HG03045 (cell line): ENCODE measurements at regions not wholly inside any gene's neighbourhood (a gene's known extent, or its start where the extent isn't known, plus 50 kb on each side); places are given as distances from the start of the nearest gene placed in this dataset.

Source experiments
- ATAC-seq: cut with Tn5 transposase; IDR thresholded peaks from one replicate; pipeline ENCODE4 v1.9.1; 2021; ENCODE audit warnings: mild to moderate bottlenecking, moderate library complexity; ENCODE audit not compliant: unreplicated experiment

DNA sequence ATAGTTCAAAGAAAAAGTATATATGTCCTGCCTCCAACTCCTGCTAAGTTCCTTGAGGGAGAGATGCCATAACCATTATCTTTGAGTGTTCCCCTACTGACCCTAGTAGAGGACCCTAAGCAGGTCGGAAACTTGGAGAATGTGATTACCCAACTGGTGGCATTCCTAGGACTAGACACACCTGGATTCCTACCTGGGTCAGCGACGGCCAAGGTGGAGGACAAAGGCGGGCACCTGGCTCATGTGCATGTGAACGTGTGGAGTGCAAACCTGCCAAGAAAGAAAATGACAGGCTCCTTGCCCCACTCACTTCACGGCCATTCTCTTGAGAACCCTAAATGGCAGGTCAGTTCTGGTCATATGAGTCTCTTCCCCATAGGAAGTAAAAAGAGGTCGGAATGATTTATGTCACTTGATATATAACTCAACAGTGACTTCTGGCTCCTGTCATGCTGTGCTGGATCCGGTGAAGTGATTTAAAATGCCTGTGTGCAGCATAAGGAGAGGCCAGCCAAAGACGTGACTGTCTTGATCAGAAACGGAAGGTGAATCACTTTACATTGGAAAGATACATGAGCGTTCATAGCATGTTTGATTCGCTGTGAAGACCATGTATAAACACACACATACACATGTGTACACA is 371.6 kb downstream of the EIPR1 start:
- no peak for ATAC-seq

DNA sequence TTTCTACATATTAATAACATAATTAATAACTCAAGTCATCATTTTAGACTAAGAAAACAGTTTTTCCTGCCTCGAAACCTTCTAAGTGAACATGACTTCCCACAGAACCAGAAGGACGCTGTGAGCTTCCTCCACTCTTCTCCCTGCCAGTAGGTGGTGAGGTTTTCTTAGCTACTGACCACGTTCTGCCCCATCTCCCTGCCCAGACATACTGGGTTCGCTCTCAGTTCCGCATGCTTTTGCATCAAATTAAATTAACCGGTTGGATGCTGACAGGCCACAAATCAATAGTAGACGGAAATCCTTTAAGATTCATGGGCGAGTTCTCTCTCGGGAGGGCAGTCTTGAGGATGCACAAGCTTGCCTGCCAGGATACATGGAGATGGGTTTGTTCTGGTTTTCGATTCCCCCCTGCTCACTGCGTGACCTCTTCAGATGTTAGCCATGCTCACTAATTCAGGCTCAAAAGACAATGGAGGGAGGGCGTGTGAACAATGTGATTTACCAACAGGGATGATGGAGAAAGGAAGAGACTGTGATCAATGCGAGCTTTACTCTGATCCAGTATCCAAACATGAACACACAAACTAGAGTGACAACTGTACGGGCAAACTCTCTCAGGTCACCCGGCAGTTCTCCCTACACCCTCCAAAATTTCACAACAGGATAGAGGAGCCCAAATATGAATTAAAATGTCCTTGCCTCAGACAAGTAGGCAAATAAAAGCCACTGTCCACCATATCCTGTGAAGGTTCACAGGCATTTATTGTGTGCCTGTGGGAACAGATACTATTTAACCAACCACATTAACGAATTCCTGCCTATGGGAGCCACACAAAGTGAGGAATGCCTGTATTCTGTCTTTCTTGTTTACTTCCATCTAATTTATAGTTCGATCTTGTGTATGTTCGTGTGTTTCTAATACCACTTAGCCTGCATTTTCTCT is 375.7 kb downstream of the EIPR1 start:
- no peak for ATAC-seq

DNA sequence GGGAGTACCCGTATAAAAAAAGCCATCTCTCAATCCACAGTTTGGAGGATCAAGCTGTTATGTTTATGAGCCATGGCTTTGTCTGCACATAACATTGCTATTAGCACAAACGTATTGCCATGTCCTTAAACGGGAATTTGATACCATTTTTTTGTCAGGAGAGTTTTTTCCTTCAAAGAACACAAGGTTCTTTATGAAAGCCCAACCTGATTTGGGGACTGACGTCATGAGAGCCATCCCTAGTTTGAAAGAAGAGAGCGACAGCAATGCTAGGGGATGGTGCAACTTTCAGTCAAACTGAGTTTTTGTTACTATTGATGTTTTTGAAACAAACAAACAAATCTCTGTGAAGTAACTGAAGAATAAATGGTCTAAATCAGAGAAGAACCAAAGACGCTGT is 376.6 kb downstream of the EIPR1 start:
- ATAC-seq: no peak

DNA sequence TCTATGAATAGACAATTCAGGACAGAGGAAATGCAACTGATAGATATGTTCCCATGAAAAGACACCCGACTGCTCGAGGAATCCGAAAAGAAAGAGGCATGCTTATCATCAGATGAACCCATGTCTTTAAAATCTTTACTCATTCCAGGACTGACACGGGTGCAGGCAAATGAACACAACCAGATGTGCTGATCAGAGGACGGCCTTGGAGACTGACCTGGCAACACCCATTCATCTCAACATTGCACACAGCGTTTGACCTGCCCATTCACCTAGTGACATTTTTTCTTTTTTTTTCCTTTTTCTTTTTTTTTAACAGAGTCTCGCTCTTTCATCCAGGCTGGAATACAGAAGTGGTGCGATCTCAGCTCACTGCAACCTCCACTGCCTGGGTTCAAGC is 377.5 kb downstream of the EIPR1 start:
- no peak for ATAC-seq

DNA sequence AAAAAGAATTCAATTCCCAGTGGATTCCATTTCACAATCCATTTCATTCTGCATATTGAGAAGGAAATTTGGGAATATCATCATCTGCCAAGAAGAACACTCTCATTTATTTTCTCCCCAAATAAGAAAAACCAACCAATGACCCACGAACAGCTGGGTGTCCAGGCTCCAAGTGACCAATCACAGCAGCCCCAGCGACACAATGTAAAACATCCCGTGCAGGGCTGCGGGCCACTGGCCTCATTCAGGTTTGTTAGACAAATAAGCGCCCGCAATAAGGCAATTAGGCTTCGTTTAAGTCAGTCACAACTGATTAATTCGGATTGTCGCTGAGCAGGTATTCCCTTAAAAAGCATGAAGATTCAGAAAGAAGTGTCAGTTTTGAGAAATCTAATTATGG is 378.6 kb downstream of the EIPR1 start:
- no peak for ATAC-seq

DNA sequence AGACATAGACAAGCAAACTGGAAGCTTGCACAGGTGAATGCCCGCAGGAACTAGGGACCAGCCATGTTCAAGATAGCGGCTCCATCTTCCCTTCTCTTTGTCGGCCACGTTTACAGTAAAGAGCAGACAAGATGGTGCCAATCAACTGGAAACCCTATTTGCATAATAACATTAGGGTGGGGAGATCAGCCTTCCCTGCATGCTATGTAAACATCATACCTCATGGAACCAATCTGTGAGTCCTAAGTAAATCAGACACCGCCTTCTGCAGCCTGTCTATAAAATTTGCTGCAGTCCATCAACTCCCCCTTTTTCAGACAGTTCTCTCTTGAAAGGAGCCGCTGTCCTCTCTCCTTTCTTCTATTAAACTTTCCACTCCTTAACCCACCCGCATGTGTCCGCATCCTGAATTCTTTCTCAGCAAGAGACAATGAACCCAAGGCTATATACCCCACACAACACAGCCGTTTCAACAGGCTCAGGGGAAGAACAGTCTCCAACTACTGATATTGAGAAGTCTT is 384.4 kb downstream of the EIPR1 start:
- no peak for ATAC-seq

DNA sequence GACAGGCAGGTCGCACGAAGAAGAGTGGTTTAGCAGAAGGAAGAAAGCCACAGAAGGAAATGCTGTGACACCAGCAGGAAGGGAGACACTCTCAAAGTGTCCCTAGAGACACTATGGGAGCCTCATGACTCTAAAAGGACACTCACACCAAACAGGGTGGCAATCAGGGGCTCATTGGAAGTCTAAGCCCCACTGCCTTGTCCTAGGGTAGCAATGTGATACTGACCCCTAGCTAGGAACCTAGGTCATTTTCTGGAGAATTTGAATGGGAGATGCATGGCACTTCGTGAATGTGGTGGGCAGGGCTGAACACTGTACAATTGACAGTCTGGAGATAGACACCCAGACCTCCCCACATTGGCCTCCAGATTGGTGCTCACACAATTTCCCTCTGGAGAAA is 385.0 kb downstream of the EIPR1 start:
- no peak for ATAC-seq

DNA sequence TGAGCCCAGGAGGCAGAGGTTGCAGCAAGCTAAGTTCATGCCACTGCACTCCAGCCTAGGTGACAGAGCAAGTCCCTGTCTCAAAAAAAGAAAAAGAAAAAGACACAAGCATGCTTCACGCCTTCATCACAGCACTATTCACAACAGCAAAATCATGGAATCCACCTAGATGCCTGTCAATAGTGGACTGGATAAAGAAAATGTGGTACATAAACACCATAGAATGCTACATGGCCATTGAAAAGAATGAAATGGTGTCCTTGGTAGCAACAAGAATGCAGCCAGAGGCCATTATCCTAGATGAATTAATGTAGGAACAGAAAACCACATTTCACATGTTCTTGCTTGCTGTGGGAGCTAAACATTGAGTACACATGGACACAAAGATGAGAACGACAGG is 392.6 kb downstream of the EIPR1 start:
- ATAC-seq: no peak

DNA sequence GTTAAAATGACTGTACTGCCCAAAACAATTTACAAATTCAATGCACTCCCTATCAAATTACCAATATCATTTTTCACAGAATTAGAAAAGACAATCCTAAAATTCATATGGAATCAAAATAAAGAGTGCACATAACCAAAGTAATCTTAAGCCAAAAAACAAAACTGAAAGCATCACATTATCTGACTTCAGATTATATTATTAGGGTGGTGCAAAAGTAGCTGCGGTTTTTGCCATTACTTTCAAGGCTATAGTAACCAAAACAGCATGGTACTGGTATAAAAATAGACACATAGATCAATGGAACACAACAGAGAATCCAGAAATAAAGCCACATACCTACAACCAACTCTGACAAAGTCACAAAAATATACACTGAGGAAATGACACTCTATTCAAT is 396.6 kb downstream of the EIPR1 start:
- no peak for ATAC-seq

DNA sequence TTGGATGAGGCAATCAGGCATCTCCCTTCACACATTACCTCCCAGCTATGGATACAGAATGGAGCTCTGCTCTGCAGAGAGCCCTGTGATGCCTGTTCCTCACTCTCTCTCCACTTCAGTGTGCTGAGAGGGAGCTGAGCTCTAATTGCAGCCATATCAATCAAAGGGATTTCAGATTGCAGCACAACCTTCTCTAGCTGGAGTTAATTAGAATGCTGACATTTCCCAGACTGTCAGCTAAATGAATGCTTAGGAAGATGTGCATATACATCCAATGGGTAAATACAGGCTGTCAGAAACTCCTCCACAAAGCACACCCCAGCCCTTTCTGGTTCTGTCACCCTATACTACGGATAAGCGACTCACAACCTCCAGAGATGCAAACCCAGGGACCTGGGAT is 402.6 kb downstream of the EIPR1 start:
- ATAC-seq: no peak

DNA sequence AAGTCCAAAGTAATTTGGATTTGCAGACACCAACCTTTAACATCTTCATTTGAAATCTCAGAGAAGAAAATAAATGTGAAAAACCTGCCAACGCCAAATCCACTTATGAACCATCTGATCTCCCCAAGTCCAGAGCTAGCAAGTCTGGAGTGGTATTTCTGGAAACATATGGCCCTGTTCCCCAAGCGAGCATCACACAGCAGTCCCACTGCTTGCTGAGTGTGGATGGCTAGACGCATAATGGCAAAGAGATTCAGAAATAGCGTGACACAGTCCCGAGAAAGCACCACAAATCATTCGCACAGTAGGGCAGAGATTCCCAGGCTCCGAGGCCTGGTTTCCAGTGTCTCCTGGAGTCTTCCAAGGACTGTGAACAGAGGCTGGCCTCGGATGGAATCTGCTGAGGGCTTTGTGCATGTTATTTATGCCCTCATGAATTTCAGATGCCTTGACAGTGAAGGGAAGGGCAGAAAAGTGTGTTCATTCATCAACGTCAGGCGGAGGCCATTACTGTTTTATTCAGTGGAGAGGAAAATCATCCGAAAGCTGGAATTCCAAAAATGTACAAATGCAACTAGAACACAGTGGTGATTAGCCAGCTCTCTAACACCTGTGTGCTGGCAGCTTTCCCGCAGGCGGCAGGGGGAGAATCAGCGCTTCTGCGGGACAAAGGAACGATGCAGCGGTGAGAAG is 417.0 kb downstream of the EIPR1 start:
- ATAC-seq: no peak

DNA sequence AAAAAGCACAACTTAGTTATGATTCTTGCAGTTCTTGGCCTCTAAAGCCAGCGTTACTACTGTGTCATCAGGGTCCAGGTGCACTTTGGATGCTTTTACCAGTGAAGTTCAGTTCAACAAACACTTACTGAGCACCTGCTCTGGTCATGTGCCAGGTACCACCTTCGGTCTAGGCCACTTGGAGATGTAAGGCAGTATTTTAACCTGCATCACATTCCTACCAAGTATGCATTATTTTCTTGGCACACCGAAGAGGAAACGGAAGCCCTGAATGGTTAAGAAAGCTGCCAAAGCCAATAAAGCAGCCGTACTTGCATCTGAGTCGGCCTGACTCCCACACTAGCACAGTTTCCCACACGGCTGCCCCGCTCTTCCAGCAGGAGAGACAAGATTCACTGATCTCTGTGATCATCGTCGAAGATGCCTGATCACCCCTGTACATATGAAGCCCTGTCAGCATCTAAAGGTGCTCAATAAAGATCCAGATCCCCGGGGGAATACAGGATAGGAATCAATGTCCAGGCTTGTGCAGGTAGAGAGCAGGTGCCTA is 427.1 kb downstream of the EIPR1 start:
- ATAC-seq: no peak

DNA sequence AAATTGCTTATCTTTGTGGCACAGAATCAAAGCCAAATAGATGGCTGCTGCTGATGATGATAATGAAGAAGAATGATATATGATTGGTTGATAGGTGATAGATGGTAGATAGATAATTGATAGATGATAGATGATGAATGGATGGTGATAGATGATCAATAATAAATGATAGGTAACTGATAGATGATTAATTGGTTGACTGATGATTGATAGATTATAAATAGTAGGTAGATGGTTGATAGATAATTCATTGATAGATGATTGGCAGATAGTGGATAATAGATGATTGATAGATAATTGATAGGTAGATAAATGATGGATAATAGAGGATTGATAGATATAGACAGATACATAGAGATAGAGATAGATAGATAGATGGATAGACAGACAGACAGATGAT is 430.2 kb downstream of the EIPR1 start:
- ATAC-seq: no peak

DNA sequence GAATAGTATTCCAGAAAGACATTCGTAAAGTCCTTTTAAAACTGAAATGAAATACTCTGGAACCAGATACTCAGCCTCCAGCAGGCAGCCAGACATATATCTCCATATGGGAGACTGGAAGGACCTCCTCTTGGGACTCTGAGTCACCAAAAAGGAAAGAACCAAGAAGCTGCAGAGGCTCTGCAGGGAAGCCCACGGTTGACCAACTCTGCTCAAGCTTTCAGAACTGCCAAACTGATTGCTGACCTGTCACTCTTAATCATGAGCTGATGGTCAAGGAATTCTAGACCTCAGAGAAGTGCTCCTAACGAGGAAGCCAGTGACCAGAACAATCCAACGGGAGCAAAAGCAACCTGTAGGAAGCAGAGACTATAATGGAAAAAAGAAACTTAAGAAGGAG is 434.7 kb downstream of the EIPR1 start:
- ATAC-seq: no peak

DNA sequence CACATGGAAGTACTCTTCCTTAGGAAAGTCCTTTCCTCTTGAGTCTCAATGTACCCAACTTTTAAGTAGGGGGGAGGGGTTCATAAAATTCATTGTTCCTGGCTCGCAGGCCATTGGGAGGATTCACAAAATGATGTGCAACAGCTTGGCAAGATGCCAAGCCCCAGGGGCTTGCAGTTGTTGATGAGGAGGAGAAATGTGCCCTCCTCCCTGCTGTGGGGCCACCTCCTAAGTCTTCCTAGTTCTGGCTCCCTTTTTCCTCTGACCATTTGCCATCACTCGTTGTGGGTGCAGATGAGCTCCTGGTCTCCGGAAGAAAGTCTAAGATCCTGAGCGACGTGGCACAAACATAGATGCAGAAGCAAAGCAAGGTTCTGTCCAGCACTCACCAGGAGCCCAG is 435.4 kb downstream of the EIPR1 start:
- no peak for ATAC-seq

DNA sequence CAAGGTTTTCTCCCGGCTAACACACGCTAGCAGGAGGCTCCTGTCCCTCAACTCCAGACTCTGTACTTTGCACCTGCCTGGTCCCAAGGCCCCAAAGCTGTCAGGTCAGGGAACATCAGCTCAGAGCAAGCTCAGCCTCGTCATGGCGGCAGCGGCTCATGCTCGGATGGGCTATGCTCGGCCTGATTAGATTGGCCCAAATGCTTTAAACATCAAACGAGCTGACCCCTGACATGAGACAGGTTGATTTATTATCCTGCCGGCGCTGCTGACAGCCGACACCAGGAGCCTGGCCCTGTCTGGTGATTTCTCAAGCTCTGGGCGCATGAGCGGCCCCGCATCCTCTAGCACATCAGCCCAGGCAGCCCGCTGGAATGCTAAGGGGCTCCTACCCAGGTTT is 436.4 kb downstream of the EIPR1 start:
- no peak for ATAC-seq

DNA sequence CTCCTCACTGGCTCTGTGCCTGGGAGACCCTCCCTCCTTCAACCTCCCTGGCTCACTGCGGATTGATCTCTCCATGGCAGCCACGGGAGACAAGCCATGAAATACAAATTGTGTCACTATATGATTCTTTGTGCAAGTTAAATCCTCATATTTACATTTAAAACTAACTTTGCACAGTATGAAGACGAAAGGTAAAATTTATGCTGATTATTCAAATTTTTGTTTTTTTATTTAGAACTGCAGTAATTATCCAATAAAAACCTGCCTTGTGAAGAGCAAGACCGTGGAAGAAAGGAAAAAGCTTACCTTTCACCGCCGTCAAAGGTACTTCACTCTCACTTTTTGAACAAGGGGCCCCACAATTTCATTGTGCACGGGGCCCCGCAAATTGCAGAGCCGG is 436.9 kb downstream of the EIPR1 start:
- ATAC-seq: no peak

DNA sequence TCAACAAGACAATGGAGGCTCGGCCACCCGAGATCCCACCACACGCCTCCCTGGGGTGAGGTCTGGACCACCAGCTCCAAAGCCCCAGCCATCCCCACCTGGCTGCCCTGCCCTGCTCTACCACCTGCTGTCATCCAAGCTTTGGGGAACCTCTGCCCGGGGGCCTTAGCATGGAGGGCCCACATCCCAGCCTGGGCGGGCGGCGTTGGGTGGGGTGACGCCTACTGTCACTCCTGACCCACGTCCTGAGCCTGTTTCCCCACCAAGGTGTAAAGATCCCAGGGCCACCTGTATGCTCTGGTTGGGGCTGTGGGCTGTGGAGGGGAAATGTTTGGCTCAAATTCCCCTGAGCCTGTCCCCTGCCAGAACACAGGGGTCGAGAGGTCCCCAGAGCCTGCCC is 437.6 kb downstream of the EIPR1 start:
- no peak for ATAC-seq

DNA sequence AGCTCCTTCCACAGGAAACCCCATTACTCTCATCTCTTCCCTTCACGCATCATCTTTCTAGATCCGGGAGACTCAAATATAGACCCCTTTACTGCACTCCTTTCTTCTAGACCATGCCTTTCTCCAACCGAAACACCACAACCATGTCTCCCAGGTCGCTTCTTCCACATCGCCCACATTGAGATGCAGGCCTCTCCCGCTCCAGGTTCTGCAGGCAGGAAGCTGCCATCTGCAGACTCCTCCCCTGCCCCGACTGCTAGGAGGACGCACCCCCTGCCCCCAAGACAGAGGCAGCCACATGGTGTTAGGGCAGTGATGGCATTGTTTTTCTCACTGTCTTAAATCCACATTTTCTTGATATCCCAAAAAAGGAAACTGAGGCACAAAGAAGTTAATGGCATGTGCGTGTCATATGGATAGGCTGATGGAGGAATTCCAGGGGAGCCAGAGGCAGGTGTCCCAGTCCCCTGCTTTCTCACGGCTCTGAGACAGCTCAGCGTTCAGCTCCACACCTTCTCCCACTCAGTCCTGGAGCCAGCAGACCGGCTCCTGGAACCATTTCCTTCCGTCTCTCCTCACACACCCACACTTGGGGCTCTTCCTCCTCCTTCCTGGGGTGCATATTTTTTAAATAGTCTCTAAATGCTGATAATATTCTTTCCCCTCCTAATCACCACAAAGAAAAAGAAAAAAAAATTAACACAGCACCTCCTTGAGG is 438.4 kb downstream of the EIPR1 start:
- no peak for ATAC-seq

DNA sequence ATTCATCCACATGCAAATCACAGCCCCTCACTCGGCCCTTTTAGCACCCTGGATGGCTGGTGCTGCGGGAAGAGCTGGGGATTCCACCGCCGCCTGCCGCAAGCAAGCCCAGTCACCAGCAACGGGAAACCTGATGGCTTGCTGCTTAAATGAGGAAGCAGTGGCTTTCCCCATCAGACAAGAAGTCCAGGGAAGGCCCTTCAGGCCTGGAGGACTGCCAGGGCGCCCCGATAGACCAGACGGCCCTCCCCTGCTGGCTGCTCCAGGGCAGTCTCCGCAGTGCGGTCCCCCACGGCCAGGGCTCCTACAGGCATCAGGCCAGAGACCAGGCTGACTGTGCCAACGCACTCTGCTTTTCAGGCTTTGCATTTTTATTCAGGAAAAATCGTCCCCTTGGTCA is 439.1 kb downstream of the EIPR1 start:
- no peak for ATAC-seq
